H9 (cell line): ENCODE measurements at regions not wholly inside any gene's neighbourhood (a gene's known extent, or its start where the extent isn't known, plus 50 kb on each side); places are given as distances from the start of the nearest gene placed in this dataset.

ENCODE experiments used
- DNase-seq: peaks from one replicate; pipeline ENCODE4 v3.0.0-alpha.2; 2017
- H2AFZ ChIP-seq: one replicate; pipeline ENCODE4 v1.6.1; 2013; ENCODE audit warnings: mild to moderate bottlenecking, low read length, control low read depth, moderate library complexity
- H2AK5ac ChIP-seq: 2 replicates; pipeline ENCODE4 v1.6.1; 2013; ENCODE audit warnings: low read length, control low read depth, mixed read lengths; ENCODE audit not compliant: insufficient read length
- H2BK120ac ChIP-seq: one replicate; pipeline ENCODE4 v1.6.1; 2013; ENCODE audit warnings: low read depth, mild to moderate bottlenecking, low read length, control low read depth, inconsistent platforms; ENCODE audit not compliant: poor library complexity, severe bottlenecking
- H2BK12ac ChIP-seq: 2 replicates; pipeline ENCODE4 v1.6.1; 2013; ENCODE audit warnings: low read length, control low read depth, mixed read lengths, low read depth; ENCODE audit not compliant: insufficient read length
- H2BK15ac ChIP-seq: 2 replicates; pipeline ENCODE4 v1.6.1; 2013; ENCODE audit warnings: low read depth, low read length, control low read depth
- H2BK20ac ChIP-seq: one replicate; pipeline ENCODE4 v1.6.1; 2013; ENCODE audit warnings: low read depth, mild to moderate bottlenecking, low read length, control low read depth, inconsistent platforms; ENCODE audit not compliant: poor library complexity, severe bottlenecking
- H2BK5ac ChIP-seq: 2 replicates; pipeline ENCODE4 v1.6.1; 2013; ENCODE audit warnings: low read length, control low read depth, mixed read lengths; ENCODE audit not compliant: insufficient read length
- H3K14ac ChIP-seq: 2 replicates; pipeline ENCODE4 v1.6.1; 2013; ENCODE audit warnings: low read length, control low read depth; ENCODE audit not compliant: insufficient read depth
- H3K18ac ChIP-seq: 2 replicates; pipeline ENCODE4 v1.6.1; 2013; ENCODE audit warnings: low read depth, mild to moderate bottlenecking, mixed read lengths, low read length, control low read depth; ENCODE audit not compliant: insufficient read length
- H3K23ac ChIP-seq: 2 replicates; pipeline ENCODE4 v1.6.1; 2013; ENCODE audit warnings: low read length, control low read depth, mixed read lengths, low read depth; ENCODE audit not compliant: insufficient read length
- H3K23me2 ChIP-seq: 2 replicates; pipeline ENCODE4 v1.6.1; 2013; ENCODE audit warnings: low read depth, mild to moderate bottlenecking, mixed read lengths, low read length, control low read depth; ENCODE audit not compliant: insufficient read length, poor library complexity, severe bottlenecking
- H3K27ac ChIP-seq: 2 replicates; pipeline ENCODE4 v1.5.1; 2013; ENCODE audit warnings: low read length, control low read depth, mixed read lengths, low read depth; ENCODE audit not compliant: insufficient read length
- H3K27me3 ChIP-seq: 2 replicates; pipeline ENCODE4 v1.6.1; 2013; ENCODE audit warnings: low read length, control low read depth, inconsistent platforms; ENCODE audit not compliant: insufficient read depth
- H3K4ac ChIP-seq: 2 replicates; pipeline ENCODE4 v1.6.1; 2013; ENCODE audit warnings: low read depth, mild to moderate bottlenecking, control low read depth, inconsistent platforms, low read length, moderate library complexity
- H3K4me1 ChIP-seq: 2 replicates; pipeline ENCODE4 v1.6.1; 2013; ENCODE audit warnings: low read length, control low read depth, inconsistent platforms; ENCODE audit not compliant: insufficient read depth
- H3K4me2 ChIP-seq: 2 replicates; pipeline ENCODE4 v1.6.1; 2013; ENCODE audit warnings: low read length, control low read depth, mixed read lengths; ENCODE audit not compliant: insufficient read length, insufficient read depth
- H3K56ac ChIP-seq: 2 replicates; pipeline ENCODE4 v1.6.1; 2013; ENCODE audit warnings: low read depth, mild to moderate bottlenecking, mixed read lengths, low read length, control low read depth; ENCODE audit not compliant: insufficient read length
- H3K79me1 ChIP-seq: 2 replicates; pipeline ENCODE4 v1.6.1; 2013; ENCODE audit warnings: low read depth, mild to moderate bottlenecking, moderate library complexity, low read length, control low read depth, inconsistent platforms; ENCODE audit not compliant: insufficient read depth, poor library complexity, severe bottlenecking
- H3K79me2 ChIP-seq: 2 replicates; pipeline ENCODE4 v1.6.1; 2013; ENCODE audit warnings: low read length, control low read depth, inconsistent platforms; ENCODE audit not compliant: insufficient read depth
- H3K9ac ChIP-seq: 2 replicates; pipeline ENCODE4 v1.6.1; 2013; ENCODE audit warnings: low read length, control low read depth, mixed read lengths; ENCODE audit not compliant: insufficient read length; ENCODE audit errors: extremely low read depth
- H3K9me3 ChIP-seq: one replicate; pipeline ENCODE4 v1.6.1; 2013; ENCODE audit warnings: low read depth, low read length, inconsistent platforms; ENCODE audit not compliant: control insufficient read depth
- H3T11ph ChIP-seq: one replicate; pipeline ENCODE4 v1.6.1; 2013; ENCODE audit warnings: mild to moderate bottlenecking, low read length, control low read depth, inconsistent platforms
- H4K20me1 ChIP-seq: one replicate; pipeline ENCODE4 v1.6.1; 2013; ENCODE audit not compliant: control insufficient read depth, insufficient read length, insufficient read depth
- H4K5ac ChIP-seq: 2 replicates; pipeline ENCODE4 v1.6.1; 2013; ENCODE audit warnings: low read depth, mild to moderate bottlenecking, mixed read lengths, low read length, control low read depth; ENCODE audit not compliant: insufficient read length
- H4K8ac ChIP-seq: replicated peaks from 2 replicates; pipeline ENCODE4 v1.6.1; 2013; ENCODE audit warnings: low read length, control low read depth, mixed read lengths, low read depth; ENCODE audit not compliant: insufficient read length
- H4K91ac ChIP-seq: 2 replicates; pipeline ENCODE4 v1.6.1; 2013; ENCODE audit warnings: low read depth, mild to moderate bottlenecking, moderate library complexity, mixed read lengths, low read length, control low read depth; ENCODE audit not compliant: insufficient read length
- H3K27ac Mint-ChIP-seq, 3 experiments: 2 replicates in 2 of 3; 3 replicates in 1 of 3; pipeline ENCODE4 v1.8.0; 2020 to 2021; ENCODE audit warnings: mixed read lengths in 3 of 3, mild to moderate bottlenecking in 1 of 3, moderate library complexity in 1 of 3
- H3K27me3 Mint-ChIP-seq: 2 replicates; pipeline ENCODE4 v1.8.0; 2021; ENCODE audit warnings: low read depth, mild to moderate bottlenecking, moderate library complexity, mixed read lengths
- H3K36me3 Mint-ChIP-seq, 3 experiments: 2 replicates in 2 of 3; 3 replicates in 1 of 3; pipeline ENCODE4 v1.8.0; 2020 to 2021; ENCODE audit warnings: low read depth in 3 of 3, mixed read lengths in 3 of 3; ENCODE audit not compliant: insufficient read depth in 1 of 3
- H3K4me1 Mint-ChIP-seq, 2 experiments: 2 replicates each; pipeline ENCODE4 v1.8.0; 2020; ENCODE audit warnings: mixed read lengths in 2 of 2
- H3K4me3 Mint-ChIP-seq, 2 experiments: 2 replicates in 1 of 2; 3 replicates in 1 of 2; pipeline ENCODE4 v1.8.0; 2020 to 2021; ENCODE audit warnings: mild to moderate bottlenecking in 2 of 2, mixed read lengths in 2 of 2, moderate library complexity in 1 of 2
- H3K9me3 Mint-ChIP-seq, 2 experiments: 2 replicates in 1 of 2; 3 replicates in 1 of 2; pipeline ENCODE4 v1.8.0; 2020; ENCODE audit warnings: mild to moderate bottlenecking in 2 of 2, mixed read lengths in 2 of 2, moderate library complexity in 1 of 2
- WGBS: extraction: QIAGEN DNeasy Blood & Tissue Kit; methylation state at CpG from one replicate; pipeline ENCODE4 v1.1.7; 2013; ENCODE audit warnings: missing lambda C conversion rate, low lambda C conversion rate, mixed read lengths; ENCODE audit not compliant: insufficient read length; ENCODE audit errors: extremely low coverage; 5-methylcytosine and 5-hydroxymethylcytosine counted together
- TF ChIP-seq, protein P1 (sequence below): fragments of 200-600 bp; sonication (generic); conservative IDR thresholded peaks from 3 replicates; pipeline ENCODE4 v1.8.0; 2021; ENCODE audit warnings: antibody characterized with exemption, mild to moderate bottlenecking

DNA sequence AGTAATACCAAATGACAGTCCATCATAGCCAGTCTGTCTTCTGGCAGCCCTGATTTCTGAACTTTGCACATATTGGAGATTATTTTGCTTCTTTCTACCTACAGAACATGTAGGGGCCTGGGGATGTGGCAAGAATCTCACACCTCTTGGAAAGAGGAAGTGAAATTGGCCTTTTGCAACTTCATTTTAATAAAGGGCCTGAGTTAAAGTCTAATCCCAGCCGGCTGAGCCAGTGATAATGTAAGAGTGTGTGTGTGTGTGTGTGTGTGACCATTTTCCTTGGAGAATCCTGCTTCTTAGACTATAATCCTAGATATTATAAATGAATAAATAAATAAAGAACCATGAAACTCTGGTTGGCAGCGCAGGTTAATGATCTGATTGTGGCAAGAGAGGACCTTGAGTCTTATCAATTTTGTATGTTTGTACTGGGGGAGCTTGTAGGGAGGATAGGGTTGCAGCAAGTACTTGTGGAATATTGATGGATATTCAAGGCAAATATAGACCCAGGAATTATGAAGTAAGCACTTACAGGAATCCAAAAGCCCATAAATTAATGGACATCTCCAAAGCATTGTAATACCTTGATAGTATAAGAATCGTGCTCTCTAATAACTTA, 233.2 kb upstream of the AMIGO2 start:
- Histone ChIP-seq H4K8ac (no peak overlapping the region), H3K4me1 (no peaks in the 10 kb centered on the region), H3K14ac (no peak overlapping the region), H4K91ac (no peak overlapping the region), H3K4me2 (no peak overlapping the region), H3T11ph (no peak overlapping the region), H4K5ac (no peak overlapping the region), H3K18ac (no peak overlapping the region), H3K23ac (no peak overlapping the region), H2BK120ac (no peak overlapping the region), H2AK5ac (no peak overlapping the region), H3K56ac (no peak overlapping the region), H3K9me3 (no peaks in the 10 kb centered on the region), H2BK5ac (no peak overlapping the region), H4K20me1 (no peaks in the 10 kb centered on the region), H3K79me1 (no peaks in the 10 kb centered on the region), H3K4ac (no peak overlapping the region), H3K9ac (no peak overlapping the region), H2BK15ac (no peak overlapping the region), H3K79me2 (no peaks in the 10 kb centered on the region), H2BK12ac (no peak overlapping the region), H3K27me3 (no peaks in the 10 kb centered on the region), H2BK20ac (no peak overlapping the region), H3K23me2 (no peaks in the 10 kb centered on the region), H3K27ac (no peak overlapping the region), H2AFZ (no peak overlapping the region)
- Mint-ChIP-seq H3K4me3 (no peak overlapping the region), H3K27me3 (no peaks in the 10 kb centered on the region), H3K9me3 (no peaks in the 10 kb centered on the region), H3K4me1 (peaks cover 0 to 3% of the 10 kb centered on the region in 2 experiments; a peak in 1 of 4 replicates), H3K27ac (no peak overlapping the region), H3K36me3 (no peaks in the 10 kb centered on the region)
- TF ChIP-seq, protein P1, sequence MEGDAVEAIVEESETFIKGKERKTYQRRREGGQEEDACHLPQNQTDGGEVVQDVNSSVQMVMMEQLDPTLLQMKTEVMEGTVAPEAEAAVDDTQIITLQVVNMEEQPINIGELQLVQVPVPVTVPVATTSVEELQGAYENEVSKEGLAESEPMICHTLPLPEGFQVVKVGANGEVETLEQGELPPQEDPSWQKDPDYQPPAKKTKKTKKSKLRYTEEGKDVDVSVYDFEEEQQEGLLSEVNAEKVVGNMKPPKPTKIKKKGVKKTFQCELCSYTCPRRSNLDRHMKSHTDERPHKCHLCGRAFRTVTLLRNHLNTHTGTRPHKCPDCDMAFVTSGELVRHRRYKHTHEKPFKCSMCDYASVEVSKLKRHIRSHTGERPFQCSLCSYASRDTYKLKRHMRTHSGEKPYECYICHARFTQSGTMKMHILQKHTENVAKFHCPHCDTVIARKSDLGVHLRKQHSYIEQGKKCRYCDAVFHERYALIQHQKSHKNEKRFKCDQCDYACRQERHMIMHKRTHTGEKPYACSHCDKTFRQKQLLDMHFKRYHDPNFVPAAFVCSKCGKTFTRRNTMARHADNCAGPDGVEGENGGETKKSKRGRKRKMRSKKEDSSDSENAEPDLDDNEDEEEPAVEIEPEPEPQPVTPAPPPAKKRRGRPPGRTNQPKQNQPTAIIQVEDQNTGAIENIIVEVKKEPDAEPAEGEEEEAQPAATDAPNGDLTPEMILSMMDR, result no peak
- WGBS, result no CpG with 5 or more reads among the region's 3 CpGs
- DNase-seq, result no peak
